LNCAP (cell line): ENCODE measurements at regions not wholly inside any gene's neighbourhood (a gene's known extent, or its start where the extent isn't known, plus 50 kb on each side); places are given as distances from the start of the nearest gene placed in this dataset.

Experiments used
- TF ChIP-seq, protein P1 (sequence below): fragments of 450-650 bp; IDR thresholded peaks from 2 replicates; pipeline ENCODE4 v1.5.1; 2017; ENCODE audit warnings: mild to moderate bottlenecking

DNA sequence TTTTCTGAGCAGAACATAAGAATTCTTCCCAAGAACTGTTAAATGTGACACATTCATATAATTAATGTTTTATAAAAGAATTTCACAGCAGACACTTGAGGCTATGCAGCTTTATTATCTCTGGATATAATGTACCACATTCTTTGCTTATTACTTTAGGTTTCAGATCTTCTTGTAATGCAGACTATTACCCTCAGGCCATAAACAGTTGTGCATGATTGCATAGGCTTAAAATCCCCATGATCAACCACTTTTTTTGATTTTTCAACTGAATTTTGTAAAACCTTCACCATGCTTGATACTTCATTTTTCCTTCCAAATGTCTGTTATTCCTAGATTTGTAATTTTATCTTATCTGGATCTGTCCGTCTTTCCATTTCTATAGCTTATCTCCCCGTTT is 1355.7 kb downstream of the BRINP3 start:
- TF ChIP-seq, protein P1, sequence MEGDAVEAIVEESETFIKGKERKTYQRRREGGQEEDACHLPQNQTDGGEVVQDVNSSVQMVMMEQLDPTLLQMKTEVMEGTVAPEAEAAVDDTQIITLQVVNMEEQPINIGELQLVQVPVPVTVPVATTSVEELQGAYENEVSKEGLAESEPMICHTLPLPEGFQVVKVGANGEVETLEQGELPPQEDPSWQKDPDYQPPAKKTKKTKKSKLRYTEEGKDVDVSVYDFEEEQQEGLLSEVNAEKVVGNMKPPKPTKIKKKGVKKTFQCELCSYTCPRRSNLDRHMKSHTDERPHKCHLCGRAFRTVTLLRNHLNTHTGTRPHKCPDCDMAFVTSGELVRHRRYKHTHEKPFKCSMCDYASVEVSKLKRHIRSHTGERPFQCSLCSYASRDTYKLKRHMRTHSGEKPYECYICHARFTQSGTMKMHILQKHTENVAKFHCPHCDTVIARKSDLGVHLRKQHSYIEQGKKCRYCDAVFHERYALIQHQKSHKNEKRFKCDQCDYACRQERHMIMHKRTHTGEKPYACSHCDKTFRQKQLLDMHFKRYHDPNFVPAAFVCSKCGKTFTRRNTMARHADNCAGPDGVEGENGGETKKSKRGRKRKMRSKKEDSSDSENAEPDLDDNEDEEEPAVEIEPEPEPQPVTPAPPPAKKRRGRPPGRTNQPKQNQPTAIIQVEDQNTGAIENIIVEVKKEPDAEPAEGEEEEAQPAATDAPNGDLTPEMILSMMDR: no peak

GRCh38 chr1:189125694-189126093 is 1352.0 kb downstream of the BRINP3 start:
- TF ChIP-seq, protein P1: no peak

DNA sequence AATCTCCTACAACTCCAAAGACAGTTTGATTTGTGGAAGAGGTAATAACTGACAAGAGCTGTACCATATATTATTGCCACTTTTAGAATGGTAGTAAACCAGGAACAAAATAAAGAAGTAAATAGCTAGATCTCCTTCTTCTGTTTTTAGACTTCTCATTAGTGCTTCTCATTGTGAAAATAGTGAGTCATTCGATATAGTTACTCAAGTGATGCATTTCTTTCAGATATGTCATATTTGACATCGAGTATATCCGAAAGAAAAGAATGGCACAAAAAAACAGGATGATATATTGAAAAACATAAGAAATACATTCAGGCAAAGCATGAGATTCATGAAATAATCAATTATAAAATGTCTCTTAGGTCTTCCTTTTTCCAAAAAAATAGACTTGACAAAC is 1346.1 kb downstream of the BRINP3 start:
- TF ChIP-seq, protein P1: no peak

- TF ChIP-seq, protein P1: no peak
These were observed 1336.6 kb downstream of the BRINP3 start for GRCh38 chr1:189141056-189141455.

DNA sequence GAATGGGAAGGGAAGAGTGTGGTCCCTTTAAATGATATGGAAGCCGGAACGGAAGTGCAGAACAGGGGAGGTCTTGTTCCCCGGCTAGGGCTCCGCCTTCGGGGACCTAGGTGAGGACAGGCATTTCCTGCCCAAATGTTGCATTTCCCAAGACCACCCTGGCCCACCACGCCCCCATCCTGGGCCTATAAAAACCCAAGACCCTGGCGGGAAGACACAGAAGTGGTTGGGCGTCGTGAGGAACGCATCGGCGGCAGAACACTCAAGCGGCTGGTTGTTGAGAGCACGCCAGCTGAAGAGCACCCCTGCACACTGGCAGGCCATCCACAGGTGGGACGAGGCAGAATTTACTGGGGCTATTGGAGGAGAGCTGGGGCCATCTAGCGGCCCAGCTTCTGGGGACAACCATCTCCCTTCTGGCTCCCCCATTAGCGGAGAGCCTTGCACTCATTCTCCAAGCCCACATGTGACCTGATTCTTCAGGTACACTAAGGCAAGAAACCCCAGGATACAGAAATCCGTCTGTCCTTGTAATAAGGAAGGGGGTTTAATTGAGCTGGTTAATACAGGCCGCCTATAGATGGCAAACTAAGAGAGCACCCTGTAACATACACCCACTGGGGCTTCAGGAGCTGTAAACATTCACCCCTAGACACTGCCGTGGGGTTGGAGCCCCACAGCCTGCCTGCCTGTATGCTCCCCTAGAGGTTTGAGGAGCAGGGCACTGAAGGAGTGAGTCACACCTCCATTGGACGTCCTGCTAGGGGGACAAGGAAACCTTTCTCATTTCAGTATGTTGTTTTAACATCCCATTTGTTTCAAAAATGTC is 1327.9 kb downstream of the BRINP3 start:
- TF ChIP-seq, protein P1: no peak

- TF ChIP-seq, protein P1: no peak
These were observed 1327.0 kb downstream of the BRINP3 start for GRCh38 chr1:189150624-189151023.

DNA sequence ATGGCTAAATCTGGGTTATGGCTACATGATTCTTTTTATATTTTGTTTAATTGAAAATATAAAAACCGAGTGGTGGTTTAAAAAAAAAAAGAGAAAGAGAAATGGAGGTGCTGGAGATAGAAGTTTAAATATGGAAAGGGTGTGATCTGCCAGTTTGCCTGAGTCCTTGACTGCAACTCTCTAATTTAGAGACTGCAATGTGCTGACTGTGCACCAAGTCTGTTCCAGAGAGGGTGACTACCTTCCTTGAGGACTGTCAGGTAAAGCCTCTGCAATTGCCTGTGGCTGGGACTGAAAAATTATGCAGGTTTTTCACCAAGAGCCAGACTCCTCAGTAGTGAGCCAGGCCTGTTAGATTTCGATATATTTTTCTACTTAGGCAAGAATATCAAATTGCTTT is 1326.3 kb downstream of the BRINP3 start:
- TF ChIP-seq, protein P1: no peak
